Neural cell (in vitro differentiated cells): ENCODE measurements at regions not wholly inside any gene's neighbourhood (a gene's known extent, or its start where the extent isn't known, plus 50 kb on each side); places are given as distances from the start of the nearest gene placed in this dataset.

Source experiments
- H2AFZ ChIP-seq: fragments of 200-600, 300-800 bp; sonication (generic), shearing (Covaris generic); 2 replicates; pipeline ENCODE4 v1.6.0; 2014; ENCODE audit warnings: low read depth, mild to moderate bottlenecking, antibody characterized with exemption, low read length, moderate library complexity
- H3F3A ChIP-seq: fragments of 200-600 bp; shearing (Covaris generic); 2 replicates; pipeline ENCODE4 v1.6.1; 2016; ENCODE audit warnings: mild to moderate bottlenecking, moderate library complexity, mixed read lengths, antibody characterized with exemption, low read length; ENCODE audit not compliant: insufficient read depth, poor library complexity, severe bottlenecking
- H3K27ac ChIP-seq: fragments of 200-600, 300-800 bp; sonication (generic), shearing (Covaris generic); 2 replicates; pipeline ENCODE4 v1.5.1; 2014; ENCODE audit warnings: mild to moderate bottlenecking, low read length, moderate library complexity
- H3K27me3 ChIP-seq: fragments of 300-800, 200-600 bp; sonication (generic), shearing (Covaris generic); 2 replicates; pipeline ENCODE4 v1.6.0; 2014; ENCODE audit warnings: mild to moderate bottlenecking, low read depth, low read length, moderate library complexity; ENCODE audit not compliant: insufficient read depth
- H3K36me3 ChIP-seq: fragments of 300-800, 200-600 bp; sonication (generic), shearing (Covaris generic); 2 replicates; pipeline ENCODE4 v1.5.1; 2014; ENCODE audit warnings: mild to moderate bottlenecking, antibody characterized with exemption, low read length, moderate library complexity; ENCODE audit not compliant: insufficient read depth
- H3K4me2 ChIP-seq: fragments of 300-800, 200-600 bp; sonication (generic), shearing (Covaris generic); 2 replicates; pipeline ENCODE4 v1.6.0; 2014; ENCODE audit warnings: mild to moderate bottlenecking, low read length
- H3K4me3 ChIP-seq: fragments of 300-800, 200-600 bp; sonication (generic), shearing (Covaris generic); 2 replicates; pipeline ENCODE4 v1.5.1; 2014; ENCODE audit warnings: mild to moderate bottlenecking, low read length, moderate library complexity
- H3K79me2 ChIP-seq: fragments of 200-600 bp; shearing (Covaris generic); replicated peaks from 2 replicates; pipeline ENCODE4 v1.6.0; 2014; ENCODE audit warnings: mild to moderate bottlenecking, low read length, moderate library complexity; ENCODE audit not compliant: insufficient read depth
- H3K9ac ChIP-seq: fragments of 300-800, 200-600 bp; sonication (generic), shearing (Covaris generic); 2 replicates; pipeline ENCODE4 v1.6.1; 2016; ENCODE audit warnings: mild to moderate bottlenecking, low read length, mixed read lengths
- H3K9me2 ChIP-seq: fragments of 200-600 bp; shearing (Covaris generic); 2 replicates; pipeline ENCODE4 v1.6.1; 2016; ENCODE audit warnings: mild to moderate bottlenecking, low read length, mixed read lengths; ENCODE audit not compliant: insufficient read depth
- H3K9me3 ChIP-seq: fragments of 200-600, 300-800 bp; sonication (generic), shearing (Covaris generic); 2 replicates; pipeline ENCODE4 v1.6.1; 2016; ENCODE audit warnings: mild to moderate bottlenecking, mixed run types, low read length, moderate library complexity, mixed read lengths
- H4K20me1 ChIP-seq: fragments of 200-600 bp; shearing (Covaris generic); 2 replicates; pipeline ENCODE4 v1.6.1; 2016; ENCODE audit warnings: mild to moderate bottlenecking, mixed run types; ENCODE audit not compliant: insufficient read depth
- EP300 ChIP-seq: fragments of 450-650 bp; conservative IDR thresholded peaks from 2 replicates; pipeline ENCODE4 v1.6.1; 2014; ENCODE audit warnings: antibody characterized with exemption, mild to moderate bottlenecking, moderate library complexity; ENCODE audit not compliant: poor library complexity, severe bottlenecking
- EZH2 ChIP-seq: fragments of 200-600, 300-800 bp; shearing (Covaris generic), sonication (generic); IDR thresholded peaks from 2 replicates; pipeline ENCODE4 v1.6.1; 2014; ENCODE audit warnings: antibody characterized with exemption, low read length, borderline replicate concordance, mild to moderate bottlenecking; ENCODE audit not compliant: insufficient read depth, poor library complexity, severe bottlenecking
- MXI1 ChIP-seq: fragments of 450-650 bp; conservative IDR thresholded peaks from 2 replicates; pipeline ENCODE4 v1.6.1; 2014; ENCODE audit warnings: antibody characterized with exemption, mild to moderate bottlenecking; ENCODE audit not compliant: poor library complexity, severe bottlenecking
- POLR2AphosphoS5 ChIP-seq: IDR thresholded peaks from 2 replicates; pipeline ENCODE4 v1.6.1; 2012
- RAD21 ChIP-seq: fragments of 450-650 bp; conservative IDR thresholded peaks from 2 replicates; pipeline ENCODE4 v1.6.1; 2014; ENCODE audit warnings: antibody characterized with exemption, mild to moderate bottlenecking, moderate library complexity
- SMC3 ChIP-seq: fragments of 450-650 bp; conservative IDR thresholded peaks from 2 replicates; pipeline ENCODE4 v1.6.1; 2014; ENCODE audit warnings: antibody characterized with exemption, mild to moderate bottlenecking, moderate library complexity; ENCODE audit not compliant: poor library complexity
- TAF1 ChIP-seq: IDR thresholded peaks from 2 replicates; pipeline ENCODE4 v1.6.1; 2012; ENCODE audit warnings: low read depth
- TF ChIP-seq, protein P1 (sequence below): fragments of 450-650 bp; IDR thresholded peaks from 2 replicates; pipeline ENCODE4 v1.5.1; 2014; ENCODE audit warnings: antibody characterized with exemption, mild to moderate bottlenecking, moderate library complexity; ENCODE audit not compliant: poor library complexity, severe bottlenecking
- TF ChIP-seq, protein P2 (sequence below): IDR thresholded peaks from 2 replicates; pipeline ENCODE4 v1.6.1; 2012; ENCODE audit warnings: borderline replicate concordance

DNA sequence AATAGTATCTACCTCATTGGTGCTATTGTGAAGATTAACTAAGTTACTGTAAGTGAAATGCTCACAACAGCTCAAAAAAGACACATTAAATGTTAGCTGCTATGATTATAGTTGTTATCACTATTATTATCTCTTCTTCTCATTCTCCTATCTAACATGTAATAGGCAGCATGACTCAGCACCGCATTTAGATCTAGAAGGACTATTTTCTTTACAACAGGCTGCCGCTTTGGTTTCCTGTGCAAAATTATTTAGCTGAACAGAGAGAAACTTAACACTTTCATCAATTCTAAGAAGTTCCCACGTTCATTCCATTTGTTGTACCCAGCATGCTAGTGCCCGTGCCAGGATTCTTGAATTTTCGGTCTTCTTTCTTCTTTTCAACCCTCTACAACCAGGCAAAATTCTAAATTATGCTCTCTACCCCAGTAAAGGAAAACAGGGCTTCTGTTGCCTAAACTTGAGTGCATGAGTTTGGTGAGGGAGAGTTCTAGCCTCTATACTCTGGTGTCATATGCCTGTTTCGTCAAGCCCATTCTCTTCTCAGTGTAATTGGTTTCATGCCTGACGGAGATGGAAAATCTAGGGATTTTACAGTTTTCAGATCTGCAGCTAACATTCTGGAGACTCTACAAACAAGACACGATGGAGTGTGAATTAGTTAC, 378.9 kb downstream of the PPP1R2C start:
- no peaks in the 10 kb centered on the region for H3K9me2 ChIP-seq
- TF ChIP-seq EZH2 (no peak), RAD21 (no peak), SMC3 (no peak), POLR2AphosphoS5 (no peak), TAF1 (no peak), EP300 (no peak), MXI1 (no peak)
- TF ChIP-seq, protein P1, sequence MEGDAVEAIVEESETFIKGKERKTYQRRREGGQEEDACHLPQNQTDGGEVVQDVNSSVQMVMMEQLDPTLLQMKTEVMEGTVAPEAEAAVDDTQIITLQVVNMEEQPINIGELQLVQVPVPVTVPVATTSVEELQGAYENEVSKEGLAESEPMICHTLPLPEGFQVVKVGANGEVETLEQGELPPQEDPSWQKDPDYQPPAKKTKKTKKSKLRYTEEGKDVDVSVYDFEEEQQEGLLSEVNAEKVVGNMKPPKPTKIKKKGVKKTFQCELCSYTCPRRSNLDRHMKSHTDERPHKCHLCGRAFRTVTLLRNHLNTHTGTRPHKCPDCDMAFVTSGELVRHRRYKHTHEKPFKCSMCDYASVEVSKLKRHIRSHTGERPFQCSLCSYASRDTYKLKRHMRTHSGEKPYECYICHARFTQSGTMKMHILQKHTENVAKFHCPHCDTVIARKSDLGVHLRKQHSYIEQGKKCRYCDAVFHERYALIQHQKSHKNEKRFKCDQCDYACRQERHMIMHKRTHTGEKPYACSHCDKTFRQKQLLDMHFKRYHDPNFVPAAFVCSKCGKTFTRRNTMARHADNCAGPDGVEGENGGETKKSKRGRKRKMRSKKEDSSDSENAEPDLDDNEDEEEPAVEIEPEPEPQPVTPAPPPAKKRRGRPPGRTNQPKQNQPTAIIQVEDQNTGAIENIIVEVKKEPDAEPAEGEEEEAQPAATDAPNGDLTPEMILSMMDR, result no peak
- TF ChIP-seq, protein P2, sequence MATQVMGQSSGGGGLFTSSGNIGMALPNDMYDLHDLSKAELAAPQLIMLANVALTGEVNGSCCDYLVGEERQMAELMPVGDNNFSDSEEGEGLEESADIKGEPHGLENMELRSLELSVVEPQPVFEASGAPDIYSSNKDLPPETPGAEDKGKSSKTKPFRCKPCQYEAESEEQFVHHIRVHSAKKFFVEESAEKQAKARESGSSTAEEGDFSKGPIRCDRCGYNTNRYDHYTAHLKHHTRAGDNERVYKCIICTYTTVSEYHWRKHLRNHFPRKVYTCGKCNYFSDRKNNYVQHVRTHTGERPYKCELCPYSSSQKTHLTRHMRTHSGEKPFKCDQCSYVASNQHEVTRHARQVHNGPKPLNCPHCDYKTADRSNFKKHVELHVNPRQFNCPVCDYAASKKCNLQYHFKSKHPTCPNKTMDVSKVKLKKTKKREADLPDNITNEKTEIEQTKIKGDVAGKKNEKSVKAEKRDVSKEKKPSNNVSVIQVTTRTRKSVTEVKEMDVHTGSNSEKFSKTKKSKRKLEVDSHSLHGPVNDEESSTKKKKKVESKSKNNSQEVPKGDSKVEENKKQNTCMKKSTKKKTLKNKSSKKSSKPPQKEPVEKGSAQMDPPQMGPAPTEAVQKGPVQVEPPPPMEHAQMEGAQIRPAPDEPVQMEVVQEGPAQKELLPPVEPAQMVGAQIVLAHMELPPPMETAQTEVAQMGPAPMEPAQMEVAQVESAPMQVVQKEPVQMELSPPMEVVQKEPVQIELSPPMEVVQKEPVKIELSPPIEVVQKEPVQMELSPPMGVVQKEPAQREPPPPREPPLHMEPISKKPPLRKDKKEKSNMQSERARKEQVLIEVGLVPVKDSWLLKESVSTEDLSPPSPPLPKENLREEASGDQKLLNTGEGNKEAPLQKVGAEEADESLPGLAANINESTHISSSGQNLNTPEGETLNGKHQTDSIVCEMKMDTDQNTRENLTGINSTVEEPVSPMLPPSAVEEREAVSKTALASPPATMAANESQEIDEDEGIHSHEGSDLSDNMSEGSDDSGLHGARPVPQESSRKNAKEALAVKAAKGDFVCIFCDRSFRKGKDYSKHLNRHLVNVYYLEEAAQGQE, result no peak
- H3K4me2 ChIP-seq, result no peak overlapping the region
- H3K9ac ChIP-seq, result no peak overlapping the region
- H3K36me3 ChIP-seq, result no peaks in the 10 kb centered on the region
- no peaks in the 10 kb centered on the region for H3K27me3 ChIP-seq
- H2AFZ ChIP-seq, result no peak overlapping the region
- no peak overlapping the region for H3K4me3 ChIP-seq
- no peaks in the 10 kb centered on the region for H3F3A ChIP-seq
- no peaks in the 10 kb centered on the region for H3K79me2 ChIP-seq
- no peak overlapping the region for H3K27ac ChIP-seq
- no peaks in the 10 kb centered on the region for H4K20me1 ChIP-seq
- no peaks in the 10 kb centered on the region for H3K9me3 ChIP-seq

DNA sequence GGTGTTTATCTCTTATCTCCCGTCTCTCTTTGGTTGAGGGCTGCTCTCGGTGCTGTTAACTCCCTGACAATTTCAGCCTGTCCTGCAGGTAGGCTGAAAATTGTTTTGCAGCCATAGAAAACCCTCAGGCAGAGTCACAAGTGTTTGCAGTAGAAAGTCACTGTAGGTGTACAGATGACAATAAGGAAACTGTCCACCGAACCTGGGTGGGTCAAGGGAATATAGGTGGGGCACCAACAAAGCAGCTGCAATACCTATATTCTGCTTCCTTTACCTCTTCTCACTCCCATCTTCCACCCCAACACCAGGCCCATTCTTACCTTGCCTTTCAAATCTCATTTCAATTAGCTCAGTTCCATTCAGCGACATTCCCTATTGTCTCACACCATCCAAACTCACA, 381.8 kb downstream of the PPP1R2C start:
- no peaks in the 10 kb centered on the region for H3K9me2 ChIP-seq
- no peaks in the 10 kb centered on the region for H4K20me1 ChIP-seq
- no peaks in the 10 kb centered on the region for H3K9me3 ChIP-seq
- H3K9ac ChIP-seq, result no peak overlapping the region
- H3K4me3 ChIP-seq, result no peak overlapping the region
- H3K79me2 ChIP-seq, result no peaks in the 10 kb centered on the region
- no peak overlapping the region for H2AFZ ChIP-seq
- H3K27me3 ChIP-seq, result no peaks in the 10 kb centered on the region
- H3F3A ChIP-seq, result no peaks in the 10 kb centered on the region
- no peak overlapping the region for H3K27ac ChIP-seq
- H3K4me2 ChIP-seq, result no peak overlapping the region
- no peaks in the 10 kb centered on the region for H3K36me3 ChIP-seq
- TF ChIP-seq, protein P1, result no peak
- TF ChIP-seq TAF1, result no peak
- TF ChIP-seq EZH2, result no peak
- TF ChIP-seq EP300, result no peak
- TF ChIP-seq, protein P2, result no peak
- no peak for TF ChIP-seq RAD21
- no peak for TF ChIP-seq POLR2AphosphoS5
- TF ChIP-seq SMC3, result no peak
- TF ChIP-seq MXI1, result no peak
